ENCODE measurements at regions not wholly inside any gene's neighbourhood (a gene's known extent, or its start where the extent isn't known, plus 50 kb on each side); places are given as distances from the start of the nearest gene placed in this dataset.
"Not testable (repeated sequence)": the region's sequence is repeated elsewhere in the genome, so short reads cannot be mapped to it uniquely, and the experiment has no call there.

- not testable (repeated sequence) for TF ChIP-seq CTCF (optimal IDR thresholded peaks at IDR 0.05 in 1 of 3, IDR thresholded peaks at IDR 0.05 in 1 of 3, conservative IDR thresholded peaks at IDR 0.05 in 1 of 3; ENCODE audit: extremely low read depth in 1 of 3, insufficient read depth in 2 of 3, low read length in 3 of 3); EZH2 (IDR thresholded peaks at IDR 0.05; ENCODE audit: low read length)
Measured at GRCh38 chr16:6693418-6693817, 639.2 kb upstream of the RBFOX1 start.

Data from keratinocyte (primary cell).